Frontal cortex (tissue), 3 donors: ENCODE measurements at regions not wholly inside any gene's neighbourhood (a gene's known extent, or its start where the extent isn't known, plus 50 kb on each side); places are given as distances from the start of the nearest gene placed in this dataset.
"Not testable (repeated sequence)": the region's sequence is repeated elsewhere in the genome, so short reads cannot be mapped to it uniquely, and the experiment has no call there.

ENCODE experiments used
- DNase-seq, 2 donors: peaks; one replicate each; pipeline ENCODE4 v3.0.0; 2012; ENCODE audit warnings: low spot score in 2 of 2
- FAIRE-seq: peaks from 2 replicates; lab custom pipeline; 2012; peaks lifted over from hg19 to GRCh38; lab: Jason Lieb, UNC
- donor health status: control.
- donor health status: control.
- donor health status: control.

DNA sequence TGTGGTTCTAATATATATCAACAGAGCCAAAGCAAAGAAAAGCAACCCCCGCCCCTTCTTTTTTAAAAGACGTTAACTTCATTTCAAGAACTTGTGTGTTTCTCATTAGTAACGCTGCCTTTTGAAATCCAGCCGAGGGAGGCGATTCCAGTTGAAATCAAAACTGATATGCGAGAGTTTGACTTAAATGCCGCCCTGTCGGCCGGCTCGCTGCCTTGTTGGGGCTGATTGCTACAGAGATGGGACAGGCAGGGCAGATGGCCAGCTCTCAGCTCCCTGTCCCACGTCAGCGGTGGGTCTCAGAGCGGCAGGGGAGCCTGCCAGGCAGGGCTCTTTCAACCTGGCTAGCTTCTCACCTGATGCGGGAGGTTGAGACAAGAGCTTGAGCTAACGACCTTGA lies 51.9 kb upstream of the ALX4 start:
- FAIRE-seq (no peak), DNase-seq (no peak)

- no peak for FAIRE-seq
Observed at GRCh38 chr11:44363116-44363515, 53.2 kb upstream of the ALX4 start.

DNA sequence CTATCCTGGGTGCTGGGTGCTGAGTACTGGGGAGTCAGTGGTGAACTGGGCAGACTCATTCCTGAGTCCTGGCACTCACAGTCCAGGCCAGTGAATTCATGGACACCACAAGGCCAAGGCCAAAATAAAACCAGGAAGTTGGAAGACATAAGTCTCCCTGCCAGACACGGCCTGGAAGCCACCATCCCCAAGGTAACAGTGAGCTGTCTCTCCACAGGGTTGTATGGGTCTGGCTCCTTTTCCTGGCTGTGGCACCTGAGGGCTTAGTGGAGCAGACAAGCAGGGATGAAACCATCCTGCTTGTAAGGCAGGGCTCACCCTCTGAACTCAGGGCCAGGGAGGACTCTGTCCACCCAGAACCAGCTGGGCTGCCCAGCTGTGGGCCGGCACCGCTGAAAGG lies 54.7 kb upstream of the ALX4 start:
- DNase-seq: no peak
- no peak for FAIRE-seq

More at GRCh38 chr11:44363116-44363515, 53.2 kb upstream of the ALX4 start:
- DNase-seq: no peak

DNA sequence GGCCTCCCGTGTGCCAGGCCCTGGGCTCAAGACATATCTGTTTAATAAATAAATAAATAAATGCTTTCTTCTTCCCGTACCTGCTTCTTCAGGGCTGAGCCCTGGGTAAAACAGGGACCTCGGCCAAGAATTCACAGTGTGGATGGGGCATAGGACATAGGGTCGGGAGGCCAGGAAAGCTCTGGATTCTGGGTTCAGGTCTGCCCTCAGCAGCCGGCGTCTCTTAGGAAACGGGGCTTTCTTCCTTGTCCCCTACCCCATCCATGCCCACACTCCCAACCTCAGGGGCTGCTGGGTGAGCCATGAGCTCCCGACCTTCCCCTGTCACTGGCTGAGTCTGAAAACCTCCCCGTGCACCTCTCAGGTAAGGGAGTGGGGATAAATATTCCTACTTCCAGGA lies 55.7 kb upstream of the ALX4 start:
- DNase-seq (no peak), FAIRE-seq (no peak)

- FAIRE-seq: no peak
- DNase-seq: no peak
Observed at GRCh38 chr11:44366026-44366425, 56.1 kb upstream of the ALX4 start.

DNA sequence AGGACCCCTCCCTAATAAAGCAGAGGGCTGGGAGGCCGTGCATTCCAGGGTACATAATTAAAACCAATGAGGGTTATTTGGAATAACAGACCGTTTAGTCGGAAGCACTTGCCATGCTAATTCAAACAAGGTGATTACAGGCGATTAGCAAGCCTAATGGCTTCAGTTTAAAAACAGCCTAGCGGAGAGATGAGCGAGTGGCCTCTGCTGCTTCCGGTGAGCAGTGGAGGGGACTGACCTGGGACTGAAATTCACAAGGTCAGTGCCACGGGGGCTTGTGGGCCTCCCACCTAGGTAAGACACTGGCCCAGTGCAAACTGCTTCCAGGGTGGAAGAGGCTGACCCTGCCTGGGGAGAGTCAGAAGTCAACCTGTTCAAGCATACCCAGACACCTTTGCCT lies 56.8 kb upstream of the ALX4 start:
- FAIRE-seq (no peak), DNase-seq (no peak)

DNA sequence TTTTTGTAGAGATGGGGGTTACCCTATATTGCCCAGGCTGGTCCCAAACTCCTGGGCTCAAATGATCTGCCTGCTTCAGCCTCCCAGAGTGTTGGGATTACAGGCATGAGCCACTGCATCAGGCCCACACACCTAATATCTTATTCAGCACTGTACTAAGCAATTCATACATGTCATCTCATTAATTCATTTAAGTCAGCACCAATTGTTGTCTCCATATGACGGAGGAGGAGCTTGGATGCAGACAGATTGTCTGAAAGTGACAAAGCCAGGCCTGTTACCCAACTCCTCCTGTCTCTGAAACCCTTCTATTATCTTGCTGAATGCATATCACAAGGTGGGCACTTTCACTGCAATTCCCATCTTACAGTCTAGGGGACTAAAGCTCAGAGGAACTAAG lies 57.5 kb upstream of the ALX4 start:
- no peak for DNase-seq
- FAIRE-seq: no peak

DNA sequence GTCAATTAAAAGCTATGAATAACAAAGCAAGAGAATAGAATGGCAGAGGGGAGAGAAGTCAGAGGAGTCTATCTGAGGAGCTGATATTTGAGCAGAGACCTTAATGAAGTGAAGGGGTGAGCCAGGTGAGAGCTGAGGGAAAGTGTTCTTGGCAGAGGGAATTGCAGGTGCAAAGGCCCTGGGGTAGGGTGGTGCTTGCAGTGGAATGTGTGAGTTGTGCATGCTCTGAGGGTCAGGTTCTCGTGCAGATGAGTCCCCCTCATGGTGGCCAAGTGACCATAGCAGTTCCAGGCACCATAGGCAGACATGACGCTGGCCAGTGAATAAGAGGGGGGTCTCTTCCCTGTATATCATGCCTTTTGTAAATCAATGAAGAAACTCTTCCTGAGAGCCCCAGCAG lies 58.9 kb upstream of the ALX4 start:
- DNase-seq (no peak), FAIRE-seq (no peak)

DNA sequence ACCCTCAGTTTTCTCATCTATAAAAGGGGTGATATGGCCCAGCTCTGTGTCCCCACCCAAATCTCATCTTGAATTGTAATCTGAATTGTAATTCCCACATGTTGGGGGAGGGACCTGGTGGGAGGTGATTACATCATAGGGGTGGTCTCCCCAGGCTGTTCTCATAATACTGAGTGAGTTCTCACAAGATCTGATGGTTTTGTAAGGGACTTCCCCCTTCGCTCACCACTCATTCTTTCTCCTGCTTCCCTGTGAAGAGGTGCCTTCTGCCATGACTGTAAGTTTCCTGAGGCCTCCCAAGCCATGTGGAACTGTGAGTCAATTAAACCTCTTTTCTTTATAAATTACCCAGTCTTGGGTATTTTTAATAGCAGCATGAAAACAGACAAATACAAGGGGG lies 61.1 kb upstream of the ALX4 start:
- DNase-seq, FAIRE-seq: not testable (repeated sequence)

DNA sequence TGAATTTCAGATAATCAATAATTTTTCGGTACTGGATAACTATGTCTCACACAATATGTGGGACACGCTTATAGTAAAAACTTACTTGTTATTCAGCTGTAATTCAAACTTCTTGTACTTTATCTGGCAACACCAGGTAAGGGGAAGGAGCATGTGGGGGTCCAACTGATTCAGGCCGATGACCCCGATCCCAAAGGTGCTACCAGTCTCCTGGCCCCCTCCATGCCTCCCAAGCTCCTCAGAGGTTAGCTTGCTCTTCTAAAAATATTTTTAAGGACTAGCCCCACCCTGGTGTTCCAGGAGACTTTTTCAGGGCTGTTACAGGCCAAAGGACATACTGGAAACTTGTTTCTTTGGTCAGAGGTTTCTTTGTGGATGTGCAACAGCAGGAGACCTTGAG lies 61.8 kb upstream of the ALX4 start:
- DNase-seq (no peak), FAIRE-seq (no peak)

GRCh38 chr11:44372989-44373388 lies 63.0 kb upstream of the ALX4 start:
- FAIRE-seq: no peak
- DNase-seq: no peak

- no peak for FAIRE-seq
Observed at GRCh38 chr11:44374001-44374400, 64.1 kb upstream of the ALX4 start.

DNA sequence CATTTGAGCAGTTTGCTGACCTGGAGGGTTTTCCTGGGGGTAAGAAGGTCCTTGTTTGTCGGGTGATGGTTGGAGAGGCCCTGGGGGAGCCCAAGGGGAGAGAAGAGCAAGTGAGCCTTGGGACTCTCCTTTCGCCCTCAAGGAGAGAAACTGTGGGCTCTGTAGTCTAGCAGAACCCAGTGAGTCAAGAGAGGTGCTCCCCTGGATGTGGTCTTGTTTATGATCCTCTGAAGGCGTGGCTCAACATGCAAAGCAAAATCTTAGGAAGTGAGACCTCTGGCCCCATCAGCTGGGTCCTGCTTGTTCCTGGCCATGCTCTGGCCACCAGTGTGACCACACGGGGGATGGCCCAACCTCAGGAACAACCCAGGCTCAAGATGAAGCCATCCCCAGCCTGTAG lies 66.5 kb upstream of the ALX4 start:
- no peak for FAIRE-seq
- DNase-seq: no peak

More at GRCh38 chr11:44374001-44374400, 64.1 kb upstream of the ALX4 start:
- DNase-seq: no peak

GRCh38 chr11:44377121-44377520 lies 67.2 kb upstream of the ALX4 start:
- DNase-seq (no peak), FAIRE-seq (no peak)

GRCh38 chr11:44377914-44378321 lies 68.0 kb upstream of the ALX4 start:
- FAIRE-seq (no peak), DNase-seq (no peak)

DNA sequence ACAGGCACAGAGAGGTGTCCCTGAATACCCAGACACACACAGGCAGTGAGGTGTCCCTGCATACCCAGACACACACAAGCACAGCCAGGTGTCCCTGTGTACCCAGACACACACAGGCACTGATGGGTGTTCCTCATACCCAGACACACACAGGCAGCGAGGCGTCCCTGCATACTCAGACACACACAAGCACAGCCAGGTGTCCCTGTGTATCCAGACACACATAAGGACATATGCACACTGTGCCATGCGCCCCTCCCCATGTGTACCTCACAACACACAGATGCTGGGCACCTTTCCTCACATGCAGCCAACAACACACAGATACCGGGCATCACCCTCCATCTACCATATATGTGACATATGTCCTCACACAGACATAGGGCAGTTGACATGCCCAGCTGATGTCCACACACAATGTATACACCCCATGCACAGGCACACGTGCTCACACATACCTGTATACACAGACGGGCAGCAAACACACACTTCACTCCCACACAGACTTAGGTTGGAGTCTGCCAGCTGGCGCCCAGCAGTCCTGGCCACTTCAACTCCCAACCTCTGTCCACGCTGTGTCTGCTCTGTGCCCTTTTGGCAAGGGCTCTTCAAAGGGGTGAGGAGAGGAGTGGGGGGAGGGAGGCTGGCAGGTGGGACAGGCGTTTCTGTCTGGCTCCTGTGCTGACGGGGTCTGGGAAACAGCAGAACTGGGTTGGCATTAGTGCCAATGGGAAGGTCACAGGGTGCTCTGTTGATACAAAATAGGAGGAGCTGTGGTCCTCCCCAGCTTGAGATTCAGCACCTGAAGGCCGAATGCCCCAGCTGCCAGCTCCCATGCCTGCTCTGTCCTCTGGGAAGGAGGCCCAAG lies 69.4 kb upstream of the ALX4 start:
- DNase-seq: no peak
- no peak for FAIRE-seq

DNA sequence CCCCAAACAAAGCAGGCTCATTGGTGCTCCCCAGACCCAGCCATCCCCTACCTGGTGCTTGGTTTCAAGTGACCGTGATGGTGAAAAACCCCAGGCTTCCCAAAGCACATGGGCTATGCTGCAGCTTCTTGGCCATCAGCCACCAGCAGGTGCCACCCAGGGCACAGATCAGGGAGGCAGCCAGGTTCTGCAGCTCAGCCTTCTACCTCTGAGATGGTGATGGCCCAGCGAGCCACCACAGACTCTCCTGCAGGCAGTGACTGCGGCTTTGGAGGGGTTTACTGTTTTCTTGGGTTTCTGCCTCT lies 70.0 kb upstream of the ALX4 start:
- no peak for DNase-seq
- no peak for FAIRE-seq

DNA sequence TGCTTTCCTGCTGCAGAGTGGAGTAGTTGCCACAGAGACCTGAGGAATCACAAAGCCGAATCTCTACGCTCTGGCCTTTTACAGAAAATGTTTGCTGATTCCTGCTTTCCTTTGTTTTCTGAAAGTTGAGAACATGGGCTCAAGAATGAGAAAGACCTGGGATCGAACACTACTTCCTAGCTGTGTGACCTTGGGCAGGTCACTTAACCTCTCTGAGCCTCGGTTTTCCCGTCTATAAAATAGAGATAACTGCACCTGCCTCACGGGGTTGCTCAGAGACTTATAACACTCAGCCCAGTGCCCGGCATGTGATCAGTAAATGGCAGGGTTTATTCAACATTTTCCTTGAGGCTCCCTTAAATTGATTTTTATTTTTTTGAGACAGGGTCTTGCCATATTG lies 70.9 kb upstream of the ALX4 start:
- no peak for FAIRE-seq
- no peak for DNase-seq

GRCh38 chr11:44381261-44381660 lies 71.3 kb upstream of the ALX4 start:
- DNase-seq (no peak), FAIRE-seq (no peak)

GRCh38 chr11:44382118-44382517 lies 72.2 kb upstream of the ALX4 start:
- no peak for DNase-seq
- no peak for FAIRE-seq

DNA sequence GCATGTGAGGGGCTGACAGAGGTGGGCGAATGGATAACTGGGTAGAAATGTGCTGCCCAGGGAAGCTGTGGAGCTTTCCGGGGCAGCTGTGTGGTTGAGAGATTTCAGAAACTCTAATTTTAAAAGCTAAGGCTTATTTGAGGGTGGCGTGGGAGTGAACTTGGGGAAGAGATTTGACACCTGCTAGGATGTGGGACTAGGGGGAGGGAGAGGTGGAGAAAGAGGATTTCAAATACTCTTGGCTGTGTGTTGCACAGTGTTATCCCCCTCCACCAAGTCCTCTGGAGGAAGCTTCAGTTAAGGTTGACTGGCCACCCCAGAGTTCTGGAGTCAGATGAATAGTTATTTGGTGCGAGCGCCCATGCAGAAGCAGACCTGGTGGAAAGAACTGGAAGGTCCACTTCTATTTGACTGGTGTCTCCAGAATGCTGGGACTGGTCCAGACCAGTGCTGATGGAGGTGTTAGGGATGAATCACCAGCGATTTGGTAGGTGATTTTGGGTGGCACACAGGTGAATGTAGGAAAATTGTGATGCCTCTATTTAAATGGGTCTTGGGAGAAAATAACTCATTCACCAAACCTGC lies 72.8 kb upstream of the ALX4 start:
- FAIRE-seq (no peak), DNase-seq (no peak)

DNA sequence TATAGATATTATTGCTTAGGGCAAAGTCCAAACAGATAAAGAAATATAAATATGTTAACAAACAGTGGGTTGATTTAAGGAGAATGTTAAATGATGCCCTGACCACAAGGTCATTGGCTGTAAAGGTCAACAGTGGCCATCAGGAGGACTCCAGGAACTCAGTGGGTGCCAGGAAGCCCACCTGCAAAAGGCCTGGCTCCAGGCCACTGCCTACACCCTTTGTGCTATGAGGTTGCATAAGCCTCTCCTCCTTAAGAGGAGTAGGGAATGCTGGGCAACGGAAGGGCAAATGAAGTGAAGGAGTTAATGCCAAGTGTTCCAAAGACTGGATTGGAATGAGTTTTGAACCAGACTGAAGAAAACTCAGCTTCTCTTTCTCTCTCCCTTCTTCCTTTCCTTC lies 73.3 kb upstream of the ALX4 start:
- FAIRE-seq (no peak), DNase-seq (no peak)
